ENCODE measurements at regions not wholly inside any gene's neighbourhood (a gene's known extent, or its start where the extent isn't known, plus 50 kb on each side); places are given as distances from the start of the nearest gene placed in this dataset.
A peak's percentile ranks its signal among the peaks of the same experiment; 100 is the strongest.

- intact Hi-C loops (cut with DNase I; ENCODE audit: low total_unique reads), result no loop called here
- TF ChIP-seq EP300 (IDR thresholded peaks at IDR 0.05) (no peak), CTCF (IDR thresholded peaks at IDR 0.05) (no peak)
- 73 to 94% (median 90%) methylated on average over 5 of the region's 5 CpGs for WGBS, 5 donors
- Histone ChIP-seq H3K9me3 (no peaks in the 10 kb centered on the region), H3K36me3 (no peaks in the 10 kb centered on the region), H3K4me3 (no peak overlapping the region), H3K4me1 (no peaks in the 10 kb centered on the region), H3K27me3 (peaks cover 0 to 6% (median 0%) of the 10 kb centered on the region in 3 donors), H3K27ac (no peak overlapping the region)
- DNase-seq, result no peak
These were observed 1267.6 kb upstream of the TMEM132C start for GRCh38 chr12:126999352-126999751.

- intact Hi-C loops (cut with DNase I; ENCODE audit: low total_unique reads), result no loop called here
- Histone ChIP-seq H3K36me3 (no peaks in the 10 kb centered on the region), H3K4me1 (no peaks in the 10 kb centered on the region), H3K9me3 (no peaks in the 10 kb centered on the region), H3K27me3 (peaks cover 0 to under 1% (median 0%) of the 10 kb centered on the region in 3 donors), H3K4me3 (no peak overlapping the region), H3K27ac (no peak overlapping the region)
- TF ChIP-seq EP300 (IDR thresholded peaks at IDR 0.05) (no peak), POLR2A (IDR thresholded peaks at IDR 0.05) (no peak), CTCF (IDR thresholded peaks at IDR 0.05) (no peak), POLR2AphosphoS5 (IDR thresholded peaks at IDR 0.05) (no peak)
- no peak for DNase-seq
- 75 to 92% (median 88%) methylated on average over 3 of the region's 3 CpGs for WGBS, 5 donors
These were observed 1261.6 kb upstream of the TMEM132C start for GRCh38 chr12:127005406-127005805.

- no peaks in the 10 kb centered on the region for H3K36me3 ChIP-seq
- TF ChIP-seq POLR2A (IDR thresholded peaks at IDR 0.05) (no peak), POLR2AphosphoS5 (IDR thresholded peaks at IDR 0.05) (no peak), CTCF (IDR thresholded peaks at IDR 0.05) (no peak), EP300 (IDR thresholded peaks at IDR 0.05) (no peak)
- H3K27ac ChIP-seq, result no peak overlapping the region
- intact Hi-C loops (cut with DNase I; ENCODE audit: low total_unique reads), result no loop called here
- no peaks in the 10 kb centered on the region for H3K27me3 ChIP-seq
- 77 to 86% (median 85%) methylated on average over 9 of the region's 9 CpGs for WGBS, 5 donors
- no peak for DNase-seq
- H3K9me3 ChIP-seq, result no peaks in the 10 kb centered on the region
- H3K4me1 ChIP-seq, result no peaks in the 10 kb centered on the region
- no peak overlapping the region for H3K4me3 ChIP-seq
These were observed 1260.0 kb upstream of the TMEM132C start for GRCh38 chr12:127006972-127007371.

GRCh38 chr12:127008755-127009403, 1258.1 kb upstream of the TMEM132C start:
- H3K9me3 ChIP-seq, result no peaks in the 10 kb centered on the region
- no peak overlapping the region for H3K4me3 ChIP-seq
- intact Hi-C loops (cut with DNase I; ENCODE audit: low total_unique reads), result no loop called here
- no peaks in the 10 kb centered on the region for H3K27me3 ChIP-seq
- no peaks in the 10 kb centered on the region for H3K4me1 ChIP-seq
- 55 to 71% (median 68%) methylated on average over 10 of the region's 10 CpGs for WGBS, 5 donors
- peak in 1 of 2 donors; percentile 52 for DNase-seq
- TF ChIP-seq POLR2A (IDR thresholded peaks at IDR 0.05) (no peak), EP300 (IDR thresholded peaks at IDR 0.05) (no peak), POLR2AphosphoS5 (IDR thresholded peaks at IDR 0.05) (no peak), CTCF (IDR thresholded peaks at IDR 0.05) (no peak)
- no peaks in the 10 kb centered on the region for H3K36me3 ChIP-seq
- no peak overlapping the region for H3K27ac ChIP-seq

Measured in stomach (tissue), 8 donors.